Spinal cord (tissue), 1 donor: ENCODE measurements at regions not wholly inside any gene's neighbourhood (a gene's known extent, or its start where the extent isn't known, plus 50 kb on each side); places are given as distances from the start of the nearest gene placed in this dataset. TPM values are rescaled to one million over a fixed set of nuclear protein-coding genes. Genes with fewer than 3 reads are reported as not detected.

Experiments used
- small RNA-seq: library from RNA; depleted of rRNA; stranded (forward); fragments of <200 nt; gene quantifications from one replicate; pipeline ENCODE3, GENCODE V24; 2014; ENCODE audit warnings: low replicate concordance

Small RNAs in the stretch of these regions (small RNA-seq; reads per million reads assigned to genes)
- gene AL139135.1 (not detected), gene AL713866.2 (not detected)
